ENCODE measurements at regions not wholly inside any gene's neighbourhood (a gene's known extent, or its start where the extent isn't known, plus 50 kb on each side); places are given as distances from the start of the nearest gene placed in this dataset.
"Not testable (repeated sequence)": the region's sequence is repeated elsewhere in the genome, so short reads cannot be mapped to it uniquely, and the experiment has no call there.

GRCh38 chr12:67760586-67761275, 112.2 kb downstream of the DYRK2 start:
- no peak for DNase-seq

- no peak for DNase-seq
Observed at GRCh38 chr12:67761566-67761965, 113.0 kb downstream of the DYRK2 start.

- no peak for DNase-seq
Observed at GRCh38 chr12:67764055-67764454, 115.5 kb downstream of the DYRK2 start.

- DNase-seq = no peak
Observed at GRCh38 chr12:67764946-67765619, 116.5 kb downstream of the DYRK2 start.

GRCh38 chr12:67765776-67766766, 117.5 kb downstream of the DYRK2 start:
- peak; percentile 91 for DNase-seq

- peak; percentile 65 for DNase-seq
Observed at GRCh38 chr12:67772267-67773169, 124.0 kb downstream of the DYRK2 start.

GRCh38 chr12:67773896-67774295, 125.4 kb downstream of the DYRK2 start:
- DNase-seq = no peak

GRCh38 chr12:67774983-67775587, 126.5 kb downstream of the DYRK2 start:
- DNase-seq = no peak

GRCh38 chr12:67780580-67781084, 132.1 kb downstream of the DYRK2 start:
- no peak for DNase-seq

- no peak for DNase-seq
Observed at GRCh38 chr12:67782573-67782972, 134.0 kb downstream of the DYRK2 start.

- no peak for DNase-seq
Observed at GRCh38 chr12:67783393-67783792, 134.8 kb downstream of the DYRK2 start.

- no peak for DNase-seq
Observed at GRCh38 chr12:67784831-67785230, 136.3 kb downstream of the DYRK2 start.

GRCh38 chr12:67786086-67786485, 137.5 kb downstream of the DYRK2 start:
- no peak for DNase-seq

GRCh38 chr12:67788118-67788517, 139.6 kb downstream of the DYRK2 start:
- DNase-seq = no peak

- DNase-seq = no peak
Observed at GRCh38 chr12:67789266-67789665, 140.7 kb downstream of the DYRK2 start.

- DNase-seq = no peak
Observed at GRCh38 chr12:67790660-67791059, 142.1 kb downstream of the DYRK2 start.

GRCh38 chr12:67791362-67791761, 142.8 kb downstream of the DYRK2 start:
- not testable (repeated sequence) for DNase-seq

GRCh38 chr12:67792185-67792584, 143.6 kb downstream of the DYRK2 start:
- DNase-seq = no peak

GRCh38 chr12:67794161-67794560, 145.6 kb downstream of the DYRK2 start:
- DNase-seq = peak; percentile 20

GRCh38 chr12:67795236-67795635, 146.7 kb downstream of the DYRK2 start:
- no peak for DNase-seq

GRCh38 chr12:67797185-67797741, 148.7 kb downstream of the DYRK2 start:
- DNase-seq = no peak
